SH-SY5Y (cell line): ENCODE measurements at regions not wholly inside any gene's neighbourhood (a gene's known extent, or its start where the extent isn't known, plus 50 kb on each side); places are given as distances from the start of the nearest gene placed in this dataset.

Experiments
- GATA2 ChIP-seq: IDR thresholded peaks from 2 replicates; pipeline ENCODE4 v1.6.1; 2011; ENCODE audit warnings: mild to moderate bottlenecking, low read depth, low read length
- GATA3 ChIP-seq: IDR thresholded peaks from 2 replicates; pipeline ENCODE4 v1.6.1; 2011; ENCODE audit warnings: low read depth, mild to moderate bottlenecking, low read length, moderate library complexity

DNA sequence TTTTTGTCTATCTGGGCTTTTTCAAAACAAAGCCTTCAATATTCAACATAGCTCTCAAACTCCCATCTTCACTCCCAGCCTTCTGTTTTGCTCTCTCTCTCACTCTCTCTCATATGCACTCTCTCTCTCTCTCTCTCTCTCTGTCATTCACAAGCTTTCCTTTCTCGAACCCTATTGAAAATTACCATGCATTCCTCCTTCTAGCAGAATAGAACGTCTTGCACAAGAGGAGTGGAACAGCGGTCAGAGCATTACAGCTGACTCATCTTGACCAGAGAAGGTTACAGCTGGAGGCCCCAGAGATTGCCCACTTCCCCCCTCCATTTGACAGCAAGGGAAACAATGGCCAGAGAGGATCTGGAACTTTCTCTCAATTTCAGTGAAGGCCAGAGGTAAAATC lies 51.0 kb upstream of the LIFR start:
- TF ChIP-seq GATA2 (no peak), GATA3 (no peak)

DNA sequence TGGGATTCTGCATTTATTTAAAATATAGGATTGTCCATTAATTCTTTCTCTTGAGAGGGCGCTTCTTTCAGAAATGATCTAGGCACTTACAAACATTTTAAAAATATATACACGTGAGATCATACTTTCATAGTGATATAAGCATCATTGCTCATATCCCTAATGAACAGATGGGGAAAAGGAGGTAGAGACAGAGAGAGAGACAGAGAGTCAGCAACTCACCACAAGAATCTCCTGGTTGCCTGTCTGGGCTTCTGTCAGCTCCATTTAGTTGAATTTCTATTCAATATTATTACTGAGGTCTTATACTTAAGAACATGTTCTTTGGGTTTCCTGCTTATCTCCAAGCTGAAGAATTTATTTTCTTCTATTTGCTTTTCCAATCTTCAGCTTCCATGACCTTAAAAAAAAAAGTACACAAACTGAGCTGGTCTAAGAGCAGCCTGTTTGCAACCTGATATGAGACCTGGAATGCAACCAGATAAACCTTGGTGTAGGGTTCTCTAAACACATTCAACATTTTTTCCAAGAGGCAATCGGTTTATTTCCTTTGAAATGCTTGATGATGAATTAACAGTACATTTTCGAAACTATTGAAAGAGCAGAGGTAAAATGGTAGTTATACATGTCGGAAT lies 51.6 kb upstream of the LIFR start:
- TF ChIP-seq GATA3, result no peak
- no peak for TF ChIP-seq GATA2

DNA sequence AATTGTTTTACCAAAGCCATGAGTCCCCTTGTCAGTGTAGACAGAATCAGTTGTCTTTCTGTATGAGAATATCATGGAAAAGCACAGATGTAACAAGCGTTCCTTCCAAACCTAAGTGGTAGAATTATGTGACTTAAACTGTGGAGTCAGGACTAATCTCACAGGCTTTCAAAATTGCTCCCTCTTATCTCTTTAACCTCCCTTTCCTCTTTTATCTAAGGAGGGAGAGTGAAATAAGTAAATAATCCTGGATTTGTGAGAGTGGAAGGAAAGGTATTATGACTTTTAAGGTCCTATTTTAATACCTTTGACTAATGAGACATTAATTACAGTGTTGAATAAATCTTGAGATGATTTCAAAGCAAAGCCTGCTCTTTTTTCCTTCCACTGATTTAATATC lies 52.4 kb upstream of the LIFR start:
- TF ChIP-seq GATA3, result no peak
- TF ChIP-seq GATA2, result no peak

DNA sequence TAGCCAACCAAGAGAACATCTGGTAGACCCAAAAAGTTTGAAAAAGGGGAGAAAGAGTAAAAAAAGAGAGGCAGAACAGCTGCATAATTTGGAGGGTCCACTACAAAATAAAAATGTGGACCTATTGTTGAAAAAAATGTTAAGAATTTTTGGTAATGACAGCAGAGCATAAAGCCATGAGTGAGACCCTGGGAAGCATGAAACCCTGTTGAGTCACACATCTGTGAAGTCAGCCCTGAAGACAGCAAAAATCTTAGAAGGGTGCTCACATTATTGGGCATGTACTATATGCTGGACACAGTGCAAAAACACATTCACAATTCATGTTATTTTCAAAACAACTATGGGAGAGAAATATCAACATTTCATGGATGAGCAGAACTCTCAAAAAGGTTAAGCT lies 56.4 kb upstream of the LIFR start:
- no peak for TF ChIP-seq GATA2
- TF ChIP-seq GATA3, result no peak

DNA sequence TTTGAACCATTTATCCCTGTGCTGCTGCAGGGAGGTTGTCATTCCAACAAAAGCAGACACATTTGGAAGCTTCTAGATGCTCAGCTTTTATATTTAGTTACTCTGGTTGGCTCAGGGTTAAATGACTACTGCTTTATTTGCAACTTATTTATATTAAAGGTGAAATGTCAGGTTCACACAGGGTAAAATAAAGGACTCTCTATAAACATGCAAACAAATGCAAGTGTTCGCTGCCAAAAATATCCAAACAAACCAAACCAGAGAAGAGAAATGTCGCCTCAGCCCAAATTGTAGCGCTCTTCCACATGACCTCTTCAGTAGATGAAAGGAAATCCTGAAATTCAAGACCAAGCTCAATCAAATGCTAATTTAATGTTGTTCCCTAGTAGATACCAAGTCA lies 57.0 kb upstream of the LIFR start:
- TF ChIP-seq GATA2, result no peak
- TF ChIP-seq GATA3, result no peak

DNA sequence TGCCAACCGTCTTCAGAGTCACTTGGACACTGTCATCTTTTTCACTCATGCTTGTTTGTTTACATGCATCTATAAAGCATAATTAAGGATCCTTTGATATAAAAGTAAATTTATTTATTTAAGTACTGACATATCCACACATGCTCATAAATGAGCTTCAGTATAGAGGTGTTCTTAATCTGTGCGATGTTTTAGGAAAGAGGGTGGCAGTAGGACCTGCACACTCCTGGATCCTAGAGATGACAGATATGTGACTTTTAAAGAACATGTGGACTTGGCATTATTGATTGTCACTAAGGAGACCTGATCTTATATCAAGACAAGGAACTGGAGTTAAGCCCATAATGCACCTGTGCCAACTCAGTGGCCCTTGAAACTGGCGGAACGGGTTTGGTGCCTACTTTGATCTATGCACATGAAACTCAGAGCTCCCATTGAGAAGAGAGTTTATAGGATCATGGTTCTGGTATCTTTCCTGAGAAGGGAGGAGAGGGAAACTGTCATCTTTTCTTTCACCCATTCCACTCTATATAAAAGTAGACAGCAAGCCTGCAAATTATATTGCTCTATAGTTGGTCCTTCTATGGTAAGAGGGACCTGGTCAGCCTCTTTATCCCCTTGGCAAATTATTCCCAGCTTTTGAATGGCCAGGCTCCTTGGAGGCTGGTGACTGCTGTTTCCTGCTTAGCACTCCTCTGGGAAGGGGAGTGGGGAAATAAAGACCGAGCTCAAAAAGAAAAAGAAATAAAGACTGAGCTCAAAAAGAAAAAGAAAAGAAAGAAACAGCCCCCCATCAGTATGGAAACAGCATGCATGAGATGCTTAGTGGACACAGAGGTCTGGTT lies 57.8 kb upstream of the LIFR start:
- no peak for TF ChIP-seq GATA2
- TF ChIP-seq GATA3, result no peak

DNA sequence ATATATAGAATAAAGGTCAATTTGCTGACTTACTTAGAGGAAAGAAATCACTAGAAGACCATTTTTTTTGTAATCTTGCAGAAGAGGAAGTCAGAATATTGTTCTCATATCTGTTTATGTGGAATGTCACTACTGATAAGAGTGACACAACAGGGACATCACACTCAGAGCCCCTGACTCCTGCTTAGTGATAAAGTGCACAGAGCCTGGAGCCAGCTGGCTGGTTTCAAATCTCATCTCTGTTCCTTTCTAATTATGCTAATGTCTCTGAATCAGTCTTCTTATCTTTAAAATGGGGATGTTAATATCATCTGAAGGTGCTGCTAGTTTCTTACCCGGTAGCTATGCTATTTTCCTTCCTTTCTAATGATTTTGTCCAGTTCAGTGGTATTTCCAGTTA lies 58.6 kb upstream of the LIFR start:
- no peak for TF ChIP-seq GATA3
- TF ChIP-seq GATA2, result no peak

DNA sequence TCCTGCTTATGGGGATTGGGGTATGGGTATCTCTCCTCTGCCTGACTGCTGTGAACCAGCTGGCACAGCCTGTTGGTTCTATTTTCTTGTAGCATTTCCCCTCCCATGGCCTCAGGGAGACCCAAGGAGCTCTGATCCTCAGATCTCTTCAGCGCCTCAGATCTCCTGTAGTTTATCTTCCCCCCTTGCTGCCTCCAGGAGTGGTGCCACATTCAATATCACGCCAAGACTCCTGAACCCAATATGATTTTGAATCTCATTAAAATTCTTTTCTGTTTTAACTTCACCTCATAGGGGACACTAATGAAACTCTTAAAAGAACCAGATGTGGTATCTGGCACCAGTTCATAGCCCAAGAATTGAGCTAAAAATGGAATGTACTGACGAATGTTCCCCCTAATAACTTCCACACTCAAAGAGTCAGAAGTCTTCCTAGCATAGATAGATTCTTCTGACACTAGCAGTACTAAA lies 59.6 kb upstream of the LIFR start:
- TF ChIP-seq GATA3 (no peak), GATA2 (no peak)

DNA sequence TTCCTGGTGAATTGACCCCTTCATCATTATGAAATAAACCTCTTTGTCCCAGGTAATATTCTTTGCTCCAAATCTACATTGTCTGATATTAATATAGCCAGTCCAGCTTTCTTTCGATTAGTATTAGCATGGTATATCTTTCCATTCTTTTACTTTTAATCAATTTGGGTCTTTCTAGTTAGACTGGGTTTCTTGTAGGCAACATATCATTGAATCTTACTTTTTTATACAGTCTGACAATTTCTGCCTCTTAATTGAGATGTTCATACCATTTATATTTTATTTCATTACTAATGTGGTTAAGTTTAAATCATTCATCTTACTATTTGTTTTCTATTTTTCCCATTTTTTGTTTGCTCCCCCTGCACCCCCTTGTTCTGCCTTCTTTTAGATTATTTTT lies 61.7 kb upstream of the LIFR start:
- TF ChIP-seq GATA3 (no peak), GATA2 (no peak)

DNA sequence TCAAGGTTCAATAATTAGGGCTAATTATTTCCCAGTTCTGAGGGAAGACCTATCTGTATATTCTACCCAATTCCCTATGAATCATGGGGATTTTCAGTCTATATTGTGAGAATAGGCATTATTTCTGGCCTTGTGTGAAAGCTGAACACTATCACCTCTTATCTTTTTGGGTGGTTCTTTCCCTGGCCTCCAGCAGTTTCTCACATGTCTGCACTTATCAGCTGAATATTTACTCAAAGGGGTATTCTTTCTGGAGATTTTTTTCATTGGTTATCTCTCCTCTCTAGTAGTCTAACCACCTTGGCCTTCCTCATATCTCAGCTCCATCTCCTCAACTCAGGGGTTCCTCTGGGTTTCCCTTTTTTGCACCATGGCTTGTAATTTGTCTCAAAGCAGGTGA lies 64.9 kb upstream of the LIFR start:
- no peak for TF ChIP-seq GATA3
- no peak for TF ChIP-seq GATA2

DNA sequence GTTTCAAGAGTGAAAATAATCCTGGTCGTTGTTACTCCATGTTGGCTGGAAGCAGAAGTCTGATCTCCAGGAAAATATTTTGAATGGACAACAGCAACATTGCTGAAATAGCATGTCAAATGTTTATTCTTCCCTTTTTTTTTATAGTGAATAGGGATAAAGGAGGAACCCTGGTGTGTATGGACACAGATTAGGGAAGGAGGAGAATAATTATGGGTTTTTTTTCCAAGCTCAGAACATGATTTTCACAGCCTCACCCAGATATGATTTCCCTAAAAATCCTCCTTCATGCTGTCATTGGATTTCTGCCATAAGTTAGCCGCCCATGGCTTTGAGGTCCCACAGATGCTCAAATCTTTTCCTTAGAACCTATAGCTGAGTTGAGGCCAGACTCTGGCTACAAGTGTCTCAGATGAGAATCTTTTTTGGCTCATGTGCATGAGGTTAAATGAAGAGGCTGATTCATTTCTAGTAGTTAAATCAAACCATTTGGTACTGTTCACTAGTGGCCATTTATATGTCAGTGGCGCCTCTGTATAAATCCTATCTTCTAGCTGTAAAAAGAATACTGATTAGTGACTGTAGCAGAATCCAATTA lies 65.5 kb upstream of the LIFR start:
- TF ChIP-seq GATA3 (no peak), GATA2 (no peak)

DNA sequence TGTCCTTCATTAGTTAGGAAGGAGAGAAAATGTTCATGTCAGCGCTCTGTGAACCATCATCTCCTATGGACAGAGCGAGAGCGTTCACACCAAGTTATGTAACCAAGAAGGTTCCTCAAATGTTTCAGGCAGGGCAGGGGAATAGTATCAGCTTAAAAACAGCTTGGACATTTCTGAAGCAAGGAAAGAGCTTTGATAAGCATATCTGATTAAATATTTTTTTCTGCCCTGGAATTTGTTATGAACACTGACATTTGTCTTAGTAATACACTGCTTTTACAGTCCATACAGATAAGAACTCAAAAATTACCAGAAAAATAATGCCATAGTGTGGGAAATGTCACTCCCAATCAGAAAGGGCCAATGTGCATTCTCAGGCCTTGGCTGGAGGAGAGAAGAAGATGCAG lies 66.3 kb upstream of the LIFR start:
- TF ChIP-seq GATA2 (no peak), GATA3 (no peak)

DNA sequence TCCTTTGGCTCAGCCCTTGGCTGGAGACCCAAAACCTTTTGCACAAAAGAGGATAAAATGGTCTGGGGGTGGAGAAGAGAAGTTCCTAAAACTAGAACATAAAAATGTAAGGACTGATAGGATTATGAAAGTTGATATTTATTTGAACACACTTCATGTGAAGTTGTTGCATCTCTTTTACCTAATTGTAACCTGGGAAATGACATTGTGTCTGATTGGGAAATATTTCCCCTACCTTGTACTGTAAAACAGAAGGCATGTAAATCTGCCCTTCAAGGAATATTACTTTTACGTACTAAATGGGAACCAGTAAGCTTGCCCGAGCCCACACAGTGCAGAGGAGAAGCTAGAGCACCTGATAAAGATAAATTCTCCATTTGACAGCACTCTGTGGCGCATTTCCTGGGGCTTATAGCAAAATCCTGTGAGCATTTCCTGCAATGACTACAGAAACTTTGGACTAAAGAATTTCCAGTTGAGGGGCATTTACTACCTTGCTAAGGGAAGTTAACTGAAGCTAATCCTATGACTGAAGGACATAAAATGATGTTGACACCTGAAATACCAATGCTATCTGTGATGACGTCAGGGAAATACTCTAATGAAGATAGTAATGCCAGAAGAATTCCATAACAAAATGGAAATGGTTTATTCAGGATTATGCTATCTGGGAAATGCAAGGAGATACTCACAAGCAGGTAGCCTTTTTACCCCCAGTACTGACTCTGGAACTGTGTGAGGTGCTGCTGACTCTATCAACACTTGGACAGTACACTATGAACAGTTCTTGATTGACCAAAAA lies 78.3 kb upstream of the LIFR start:
- TF ChIP-seq GATA3, result no peak
- no peak for TF ChIP-seq GATA2

DNA sequence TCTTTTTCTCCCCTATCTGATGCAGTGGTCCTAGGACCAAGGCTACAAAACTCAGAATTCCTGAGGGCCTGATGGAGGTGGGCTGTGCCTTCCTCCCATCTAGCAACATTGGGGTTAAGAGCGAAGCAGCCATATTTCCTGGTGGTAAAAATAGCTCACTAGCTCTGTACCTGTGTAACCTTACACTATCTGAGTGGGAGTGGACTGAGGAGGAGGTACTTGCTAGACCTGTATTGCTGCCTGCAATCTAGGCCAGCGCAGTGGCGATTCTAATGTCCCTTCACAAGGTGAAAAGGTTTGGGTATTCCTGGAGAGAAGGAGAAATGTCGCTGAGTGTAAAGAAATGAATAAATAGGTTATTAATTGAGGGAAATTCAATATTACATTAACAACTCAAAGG lies 80.2 kb upstream of the LIFR start:
- TF ChIP-seq GATA2 (no peak), GATA3 (no peak)
